HEK293 (cell line): ENCODE measurements at regions not wholly inside any gene's neighbourhood (a gene's known extent, or its start where the extent isn't known, plus 50 kb on each side); places are given as distances from the start of the nearest gene placed in this dataset.

ENCODE experiments used
- CTCF ChIA-PET: fragments of 350-600 bp; formaldehyde crosslinking; extraction: SDS; loops from one replicate; lab custom pipeline; 2021; ENCODE audit warnings: antibody characterized with exemption; lab: Yijun Ruan, JAX
- POLR2A ChIA-PET: fragments of 300-600 bp; formaldehyde crosslinking; extraction: SDS; loops from one replicate; lab custom pipeline; 2020; ENCODE audit warnings: antibody characterized with exemption, inconsistent platforms; lab: Yijun Ruan, JAX
- H3K27ac ChIP-seq: fragments of 200-500 bp; sonication (Bioruptor generic); 2 replicates; pipeline ENCODE4 v1.5.1; 2014; ENCODE audit warnings: low read depth, low read length, control low read depth, inconsistent platforms; ENCODE audit errors: extremely low read depth
- H3K36me3 ChIP-seq, 2 experiments: fragments of 200-500 bp in 1 of 2; sonication (Bioruptor generic) in 1 of 2; 1 replicate in 1 of 2; 2 replicates in 1 of 2; pipeline ENCODE4 v1.5.1; 2014 to 2017; ENCODE audit warnings: inconsistent platforms in 2 of 2, low read length in 2 of 2; ENCODE audit not compliant: control insufficient read depth in 2 of 2, insufficient read depth in 1 of 2
- H3K4me1 ChIP-seq: fragments of 200-500 bp; sonication (Bioruptor generic); 2 replicates; pipeline ENCODE4 v1.5.1; 2014; ENCODE audit warnings: mild to moderate bottlenecking, low read length, inconsistent platforms; ENCODE audit not compliant: control insufficient read depth, insufficient read depth
- H3K4me3 ChIP-seq: 2 replicates; pipeline ENCODE4 v1.5.1; 2011; ENCODE audit warnings: low read depth, mild to moderate bottlenecking, control low read depth, low read length, moderate library complexity
- H3K9me3 ChIP-seq: fragments of 200-500 bp; sonication (Bioruptor generic); 2 replicates; pipeline ENCODE4 v1.5.1; 2014; ENCODE audit warnings: low read depth, low read length, inconsistent platforms; ENCODE audit not compliant: control insufficient read depth, insufficient read depth
- BCL11B ChIP-seq: fragments of 450-650 bp; formaldehyde crosslinking; IDR thresholded peaks from 2 replicates; pipeline ENCODE4 v1.5.1; 2016; ENCODE audit warnings: low read depth, missing biosample characterization, missing genetic modification characterization
- FEZF1 ChIP-seq: fragments of 450-650 bp; formaldehyde crosslinking; IDR thresholded peaks from 2 replicates; pipeline ENCODE4 v1.5.1; 2016; ENCODE audit warnings: missing biosample characterization, missing genetic modification characterization
- HOXA7 ChIP-seq: sonication (generic); formaldehyde crosslinking; IDR thresholded peaks from 2 replicates; pipeline ENCODE4 v1.8.1; 2022; ENCODE audit warnings: missing genetic modification reagents, borderline replicate concordance
- KLF1 ChIP-seq: fragments of 450-650 bp; formaldehyde crosslinking; IDR thresholded peaks from 2 replicates; pipeline ENCODE4 v1.5.1; 2016; ENCODE audit warnings: missing biosample characterization, missing genetic modification characterization
- MEIS1 ChIP-seq: sonication (generic); formaldehyde crosslinking; IDR thresholded peaks from 2 replicates; pipeline ENCODE4 v1.8.1; 2022; ENCODE audit warnings: missing genetic modification reagents, mild to moderate bottlenecking, borderline replicate concordance
- OVOL3 ChIP-seq: fragments of 450-650 bp; formaldehyde crosslinking; IDR thresholded peaks from 2 replicates; pipeline ENCODE4 v1.5.1; 2016; ENCODE audit warnings: missing biosample characterization, missing genetic modification characterization
- PRDM1 ChIP-seq: fragments of 450-650 bp; formaldehyde crosslinking; IDR thresholded peaks from 2 replicates; pipeline ENCODE4; 2016; ENCODE audit warnings: missing biosample characterization, missing genetic modification characterization
- TRIM28 ChIP-seq: IDR thresholded peaks from 2 replicates; pipeline ENCODE4 v1.6.1; 2011; ENCODE audit warnings: low read length, control low read depth, borderline replicate concordance
- WT1 ChIP-seq: fragments of 450-650 bp; formaldehyde crosslinking; IDR thresholded peaks from 2 replicates; pipeline ENCODE4 v1.5.1; 2016; ENCODE audit warnings: missing biosample characterization, missing genetic modification characterization
- YY1 ChIP-seq: fragments of 450-650 bp; formaldehyde crosslinking; IDR thresholded peaks from 2 replicates; pipeline ENCODE4 v1.5.1; 2018; ENCODE audit warnings: missing biosample characterization, missing genetic modification characterization
- ZNF138 ChIP-seq: fragments of 450-650 bp; formaldehyde crosslinking; IDR thresholded peaks from 2 replicates; pipeline ENCODE4 v1.5.1; 2016; ENCODE audit warnings: missing biosample characterization, missing genetic modification characterization, borderline replicate concordance
- ZNF155 ChIP-seq: fragments of 450-650 bp; formaldehyde crosslinking; IDR thresholded peaks from 2 replicates; pipeline ENCODE4 v1.5.1; 2016; ENCODE audit warnings: missing biosample characterization, missing genetic modification characterization
- ZNF175 ChIP-seq: fragments of 450-650 bp; formaldehyde crosslinking; IDR thresholded peaks from 2 replicates; pipeline ENCODE4 v1.5.1; 2016; ENCODE audit warnings: missing biosample characterization, missing genetic modification characterization
- ZNF19 ChIP-seq: fragments of 450-650 bp; formaldehyde crosslinking; IDR thresholded peaks from 2 replicates; pipeline ENCODE4; 2016; ENCODE audit warnings: missing biosample characterization, missing genetic modification characterization, low read depth
- ZNF202 ChIP-seq: fragments of 450-650 bp; formaldehyde crosslinking; IDR thresholded peaks from 2 replicates; pipeline ENCODE4 v1.5.1; 2016; ENCODE audit warnings: missing biosample characterization, missing genetic modification characterization, borderline replicate concordance
- ZNF221 ChIP-seq: fragments of 450-650 bp; formaldehyde crosslinking; IDR thresholded peaks from 2 replicates; pipeline ENCODE4 v1.5.1; 2017; ENCODE audit warnings: missing biosample characterization, missing genetic modification characterization, borderline replicate concordance
- ZNF266 ChIP-seq: fragments of 450-650 bp; formaldehyde crosslinking; IDR thresholded peaks from 2 replicates; pipeline ENCODE4 v1.5.1; 2016; ENCODE audit warnings: missing biosample characterization, missing genetic modification characterization, low read depth
- ZNF366 ChIP-seq: fragments of 450-650 bp; formaldehyde crosslinking; conservative IDR thresholded peaks from 2 replicates; pipeline ENCODE4 v1.5.1; 2016; ENCODE audit warnings: missing biosample characterization, missing genetic modification characterization
- ZNF521 ChIP-seq: fragments of 450-650 bp; formaldehyde crosslinking; IDR thresholded peaks from 2 replicates; pipeline ENCODE4 v1.5.1; 2017; ENCODE audit warnings: missing biosample characterization, mild to moderate bottlenecking, missing genetic modification characterization
- ZNF549 ChIP-seq: fragments of 450-650 bp; IDR thresholded peaks from 2 replicates; pipeline ENCODE4 v1.5.1; 2018; ENCODE audit warnings: missing biosample characterization, missing genetic modification characterization, mild to moderate bottlenecking, inconsistent platforms, moderate library complexity
- ZNF560 ChIP-seq: fragments of 450-650 bp; formaldehyde crosslinking; IDR thresholded peaks from 2 replicates; pipeline ENCODE4 v1.5.1; 2017; ENCODE audit warnings: missing biosample characterization, missing genetic modification characterization, borderline replicate concordance
- ZNF624 ChIP-seq: fragments of 450-650 bp; formaldehyde crosslinking; IDR thresholded peaks from 2 replicates; pipeline ENCODE4 v1.5.1; 2017; ENCODE audit warnings: missing biosample characterization, missing genetic modification characterization
- ZNF654 ChIP-seq: fragments of 450-650 bp; formaldehyde crosslinking; IDR thresholded peaks from 2 replicates; pipeline ENCODE4 v1.5.1; 2016; ENCODE audit warnings: low read depth, missing biosample characterization, missing genetic modification characterization
- ZNF664 ChIP-seq: fragments of 450-650 bp; formaldehyde crosslinking; IDR thresholded peaks from 2 replicates; pipeline ENCODE4 v1.5.1; 2016; ENCODE audit warnings: missing biosample characterization, missing genetic modification characterization
- TF ChIP-seq, protein P1 (sequence below): fragments of 450-650 bp; formaldehyde crosslinking; IDR thresholded peaks from 2 replicates; pipeline ENCODE4 v1.5.1; 2016; ENCODE audit warnings: missing biosample characterization, missing genetic modification characterization
- TF ChIP-seq, protein P2 (sequence below): sonication (generic); formaldehyde crosslinking; IDR thresholded peaks from 2 replicates; pipeline ENCODE4 v1.8.1; 2022; ENCODE audit warnings: mild to moderate bottlenecking, moderate library complexity, missing genetic modification reagents
- TF ChIP-seq, protein P3 (sequence below): fragments of 450-650 bp; formaldehyde crosslinking; IDR thresholded peaks from 2 replicates; pipeline ENCODE4 v1.5.1; 2016; ENCODE audit warnings: missing biosample characterization, missing genetic modification characterization, low read depth

DNA sequence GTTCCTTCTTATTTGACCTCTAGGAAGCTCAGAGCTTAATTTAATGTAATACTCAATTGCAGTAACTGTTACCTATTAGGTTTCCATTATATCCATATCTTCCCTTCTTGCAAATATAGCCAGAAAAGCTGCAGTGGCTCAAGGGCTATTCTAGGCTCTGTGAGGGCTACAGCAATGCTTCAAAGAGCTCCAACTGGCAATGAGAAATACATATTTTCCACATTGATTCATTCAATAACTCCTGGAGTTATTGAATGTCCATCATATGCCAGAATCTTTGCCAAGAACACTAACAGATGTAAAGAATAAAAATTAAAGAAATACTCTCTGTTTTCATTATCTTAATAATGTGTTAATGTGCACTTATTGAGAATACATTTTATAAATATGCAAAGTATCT is 396.9 kb upstream of the PAPPA start (continued):
- TF ChIP-seq ZNF549 (no peak), ZNF221 (tag by site-specific recombination) (no peak), WT1 (tag by site-specific recombination) (no peak), ZNF664 (tag by site-specific recombination) (no peak), ZNF175 (no peak), ZNF202 (tag by site-specific recombination) (no peak), MEIS1 (no peak)
- TF ChIP-seq, protein P1, sequence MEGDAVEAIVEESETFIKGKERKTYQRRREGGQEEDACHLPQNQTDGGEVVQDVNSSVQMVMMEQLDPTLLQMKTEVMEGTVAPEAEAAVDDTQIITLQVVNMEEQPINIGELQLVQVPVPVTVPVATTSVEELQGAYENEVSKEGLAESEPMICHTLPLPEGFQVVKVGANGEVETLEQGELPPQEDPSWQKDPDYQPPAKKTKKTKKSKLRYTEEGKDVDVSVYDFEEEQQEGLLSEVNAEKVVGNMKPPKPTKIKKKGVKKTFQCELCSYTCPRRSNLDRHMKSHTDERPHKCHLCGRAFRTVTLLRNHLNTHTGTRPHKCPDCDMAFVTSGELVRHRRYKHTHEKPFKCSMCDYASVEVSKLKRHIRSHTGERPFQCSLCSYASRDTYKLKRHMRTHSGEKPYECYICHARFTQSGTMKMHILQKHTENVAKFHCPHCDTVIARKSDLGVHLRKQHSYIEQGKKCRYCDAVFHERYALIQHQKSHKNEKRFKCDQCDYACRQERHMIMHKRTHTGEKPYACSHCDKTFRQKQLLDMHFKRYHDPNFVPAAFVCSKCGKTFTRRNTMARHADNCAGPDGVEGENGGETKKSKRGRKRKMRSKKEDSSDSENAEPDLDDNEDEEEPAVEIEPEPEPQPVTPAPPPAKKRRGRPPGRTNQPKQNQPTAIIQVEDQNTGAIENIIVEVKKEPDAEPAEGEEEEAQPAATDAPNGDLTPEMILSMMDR (tag by site-specific recombination), result no peak

DNA sequence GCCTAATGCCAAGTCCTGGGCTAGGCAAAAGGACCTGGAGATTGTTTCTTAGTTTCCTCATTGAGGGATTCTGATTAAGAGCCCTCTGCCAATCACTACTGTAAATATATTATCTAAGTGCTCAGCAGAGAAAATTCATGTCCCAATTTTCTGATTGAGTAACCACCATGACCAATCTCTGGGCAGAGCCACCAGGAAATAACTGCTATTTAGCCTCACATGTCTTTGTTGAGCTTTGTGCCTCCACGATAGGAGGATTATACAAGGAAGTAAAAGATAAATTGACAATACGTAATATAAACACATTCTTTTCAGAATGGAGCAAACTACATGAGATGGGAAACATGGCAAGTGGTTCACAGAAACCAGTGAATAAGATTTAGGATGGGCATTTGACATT is 396.1 kb upstream of the PAPPA start:
- Histone ChIP-seq H3K27ac (no peak overlapping the region), H3K4me3 (no peak overlapping the region), H3K36me3 (no peaks in the 10 kb centered on the region), H3K9me3 (no peaks in the 10 kb centered on the region), H3K4me1 (no peaks in the 10 kb centered on the region)
- CTCF ChIA-PET, result no interaction called here
- no peak for TF ChIP-seq ZNF155 (tag by site-specific recombination)
- TF ChIP-seq HOXA7 (CRISPR knock-in tag), result no peak
- TF ChIP-seq, protein P2, sequence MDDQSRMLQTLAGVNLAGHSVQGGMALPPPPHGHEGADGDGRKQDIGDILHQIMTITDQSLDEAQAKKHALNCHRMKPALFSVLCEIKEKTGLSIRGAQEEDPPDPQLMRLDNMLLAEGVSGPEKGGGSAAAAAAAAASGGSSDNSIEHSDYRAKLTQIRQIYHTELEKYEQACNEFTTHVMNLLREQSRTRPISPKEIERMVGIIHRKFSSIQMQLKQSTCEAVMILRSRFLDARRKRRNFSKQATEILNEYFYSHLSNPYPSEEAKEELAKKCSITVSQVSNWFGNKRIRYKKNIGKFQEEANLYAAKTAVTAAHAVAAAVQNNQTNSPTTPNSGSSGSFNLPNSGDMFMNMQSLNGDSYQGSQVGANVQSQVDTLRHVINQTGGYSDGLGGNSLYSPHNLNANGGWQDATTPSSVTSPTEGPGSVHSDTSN (CRISPR knock-in tag), result no peak
- POLR2A ChIA-PET, result no interaction called here

DNA sequence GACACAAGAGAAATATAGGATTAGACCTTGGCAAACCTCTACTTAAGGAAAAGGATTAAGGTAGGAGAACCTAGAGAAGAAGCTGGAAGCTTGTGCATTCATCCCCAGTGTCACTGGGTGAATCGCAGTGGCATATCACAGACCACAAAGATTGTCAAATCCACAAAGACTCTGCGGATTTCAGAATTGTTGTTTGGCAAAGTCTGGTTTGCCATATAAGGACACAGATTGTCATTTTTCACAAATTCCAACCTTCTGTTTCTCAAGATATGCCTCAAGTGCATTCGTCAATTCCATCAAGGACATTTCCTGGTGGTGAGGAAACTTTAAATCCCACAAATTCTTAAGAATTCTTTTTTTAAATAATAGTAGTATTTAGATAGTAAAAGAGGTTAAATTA is 395.1 kb upstream of the PAPPA start:
- Histone ChIP-seq H3K27ac (no peak overlapping the region), H3K36me3 (no peaks in the 10 kb centered on the region), H3K4me1 (no peaks in the 10 kb centered on the region), H3K4me3 (no peak overlapping the region), H3K9me3 (no peaks in the 10 kb centered on the region)
- TF ChIP-seq ZNF366 (tag by site-specific recombination) (no peak), YY1 (tag by site-specific recombination) (no peak), ZNF560 (no peak), ZNF202 (tag by site-specific recombination) (no peak), ZNF654 (tag by site-specific recombination) (no peak), FEZF1 (tag by site-specific recombination) (no peak), ZNF19 (tag by site-specific recombination) (no peak), BCL11B (tag by site-specific recombination) (no peak), KLF1 (tag by site-specific recombination) (no peak), ZNF624 (tag by site-specific recombination) (no peak), HOXA7 (CRISPR knock-in tag) (no peak)
- ChIA-PET CTCF (interaction anchor here (1.4 kb wide), 1 partner anchor 164 kb away, joined by 4 read pairs; no protein-coding TSS in a partner anchor), POLR2A (no interaction called here)

DNA sequence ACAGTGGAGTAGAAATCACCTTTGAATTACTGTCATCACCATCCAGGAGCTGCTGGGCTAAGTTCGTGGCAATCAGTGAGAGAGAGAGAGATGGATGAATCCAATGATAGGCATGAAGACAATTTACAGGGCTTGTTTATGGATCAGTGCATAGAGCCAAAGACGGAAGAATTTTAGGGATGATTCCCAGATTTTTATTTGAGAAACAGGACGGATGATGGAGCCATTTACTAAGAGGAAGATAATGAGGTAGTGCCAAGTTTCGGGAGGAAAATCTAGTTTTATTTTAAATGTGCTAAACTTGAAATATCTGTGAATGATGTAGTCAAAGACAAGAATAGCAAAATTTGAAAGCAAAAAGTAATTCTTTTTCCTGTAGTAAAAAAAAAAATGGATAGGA is 394.2 kb upstream of the PAPPA start:
- CTCF ChIA-PET, result interaction anchor here (0.6 to 1.4 kb wide), 2 partner anchors 50 to 166 kb away, joined by 3 to 7 read pairs; no protein-coding TSS in a partner anchor

More for the DNA sequence above, 394.2 kb upstream of the PAPPA start:
- Histone ChIP-seq H3K4me3 (no peak overlapping the region), H3K27ac (no peak overlapping the region), H3K4me1 (no peaks in the 10 kb centered on the region), H3K9me3 (no peaks in the 10 kb centered on the region), H3K36me3 (no peaks in the 10 kb centered on the region)
- TF ChIP-seq ZNF521 (no peak), OVOL3 (tag by site-specific recombination) (no peak), ZNF138 (tag by site-specific recombination) (no peak), PRDM1 (tag by site-specific recombination) (no peak), TRIM28 (no peak), ZNF266 (no peak)
- TF ChIP-seq, protein P3, sequence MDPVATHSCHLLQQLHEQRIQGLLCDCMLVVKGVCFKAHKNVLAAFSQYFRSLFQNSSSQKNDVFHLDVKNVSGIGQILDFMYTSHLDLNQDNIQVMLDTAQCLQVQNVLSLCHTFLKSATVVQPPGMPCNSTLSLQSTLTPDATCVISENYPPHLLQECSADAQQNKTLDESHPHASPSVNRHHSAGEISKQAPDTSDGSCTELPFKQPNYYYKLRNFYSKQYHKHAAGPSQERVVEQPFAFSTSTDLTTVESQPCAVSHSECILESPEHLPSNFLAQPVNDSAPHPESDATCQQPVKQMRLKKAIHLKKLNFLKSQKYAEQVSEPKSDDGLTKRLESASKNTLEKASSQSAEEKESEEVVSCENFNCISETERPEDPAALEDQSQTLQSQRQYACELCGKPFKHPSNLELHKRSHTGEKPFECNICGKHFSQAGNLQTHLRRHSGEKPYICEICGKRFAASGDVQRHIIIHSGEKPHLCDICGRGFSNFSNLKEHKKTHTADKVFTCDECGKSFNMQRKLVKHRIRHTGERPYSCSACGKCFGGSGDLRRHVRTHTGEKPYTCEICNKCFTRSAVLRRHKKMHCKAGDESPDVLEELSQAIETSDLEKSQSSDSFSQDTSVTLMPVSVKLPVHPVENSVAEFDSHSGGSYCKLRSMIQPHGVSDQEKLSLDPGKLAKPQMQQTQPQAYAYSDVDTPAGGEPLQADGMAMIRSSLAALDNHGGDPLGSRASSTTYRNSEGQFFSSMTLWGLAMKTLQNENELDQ (tag by site-specific recombination), result no peak
- POLR2A ChIA-PET, result no interaction called here
